Neural cell (in vitro differentiated cells): ENCODE measurements at regions not wholly inside any gene's neighbourhood (a gene's known extent, or its start where the extent isn't known, plus 50 kb on each side); places are given as distances from the start of the nearest gene placed in this dataset.

Experiments used
- CTCF ChIP-seq: fragments of 450-650 bp; IDR thresholded peaks from 2 replicates; pipeline ENCODE4 v1.5.1; 2014; ENCODE audit warnings: antibody characterized with exemption, mild to moderate bottlenecking, moderate library complexity; ENCODE audit not compliant: poor library complexity, severe bottlenecking
- EP300 ChIP-seq: fragments of 450-650 bp; conservative IDR thresholded peaks from 2 replicates; pipeline ENCODE4 v1.6.1; 2014; ENCODE audit warnings: antibody characterized with exemption, mild to moderate bottlenecking, moderate library complexity; ENCODE audit not compliant: poor library complexity, severe bottlenecking
- RAD21 ChIP-seq: fragments of 450-650 bp; conservative IDR thresholded peaks from 2 replicates; pipeline ENCODE4 v1.6.1; 2014; ENCODE audit warnings: antibody characterized with exemption, mild to moderate bottlenecking, moderate library complexity
- TAF1 ChIP-seq: IDR thresholded peaks from 2 replicates; pipeline ENCODE4 v1.6.1; 2012; ENCODE audit warnings: low read depth

DNA sequence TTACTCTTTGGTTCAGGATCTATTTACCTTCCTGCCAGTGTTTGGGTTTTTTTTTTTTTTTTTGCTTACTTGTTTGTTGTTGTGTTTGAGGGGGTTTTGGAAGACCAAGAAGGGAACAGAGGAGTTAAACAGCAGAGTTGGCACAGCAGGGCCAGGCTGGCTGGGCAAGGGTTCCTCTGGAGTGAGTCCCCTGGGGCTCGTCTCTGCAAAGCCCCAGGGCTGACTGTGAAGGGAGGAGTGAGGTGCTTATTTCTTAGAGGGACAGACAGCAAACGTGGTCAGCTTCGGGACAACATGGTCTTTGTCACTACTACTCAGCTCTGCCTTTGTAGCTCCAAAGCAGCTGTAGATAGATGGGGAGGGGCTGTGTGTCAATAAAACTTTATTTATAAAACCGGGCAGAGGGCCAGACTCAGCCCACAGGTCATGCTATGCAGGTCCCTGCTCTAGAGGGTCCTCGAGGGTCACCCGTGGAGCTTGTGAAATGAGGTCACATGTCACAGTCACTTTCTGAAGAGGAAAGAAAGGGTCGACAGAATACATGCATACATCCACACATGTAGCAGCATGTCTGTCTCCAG lies 1404.7 kb downstream of the BRD1 start:
- no peak for TF ChIP-seq EP300
- no peak for TF ChIP-seq CTCF
- no peak for TF ChIP-seq RAD21
- no peak for TF ChIP-seq TAF1
